GM19452 (cell line): ENCODE measurements at regions not wholly inside any gene's neighbourhood (a gene's known extent, or its start where the extent isn't known, plus 50 kb on each side); places are given as distances from the start of the nearest gene placed in this dataset.

ENCODE experiments used
- ATAC-seq: cut with Tn5 transposase; IDR thresholded peaks from one replicate; pipeline ENCODE4 v1.9.1; 2021; ENCODE audit not compliant: unreplicated experiment

DNA sequence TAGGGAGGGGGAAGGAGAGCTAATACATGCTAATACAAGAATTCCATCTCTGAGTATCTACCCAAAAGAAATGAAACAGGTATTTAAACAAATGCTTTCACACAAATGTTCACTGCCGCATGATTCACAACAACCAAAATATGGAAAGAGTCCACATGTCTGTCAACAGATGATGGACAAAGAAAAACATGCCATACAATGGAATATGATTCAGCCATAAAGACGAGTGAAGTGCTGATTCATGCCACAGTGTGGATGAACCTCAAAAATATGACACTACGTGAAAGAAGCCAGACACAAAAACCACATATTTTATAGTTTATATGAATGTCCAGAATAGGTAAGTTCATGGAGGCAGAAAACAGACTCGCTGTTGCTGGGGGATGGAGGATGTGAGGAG is 321.4 kb downstream of the FOXL1 start:
- ATAC-seq: no peak

DNA sequence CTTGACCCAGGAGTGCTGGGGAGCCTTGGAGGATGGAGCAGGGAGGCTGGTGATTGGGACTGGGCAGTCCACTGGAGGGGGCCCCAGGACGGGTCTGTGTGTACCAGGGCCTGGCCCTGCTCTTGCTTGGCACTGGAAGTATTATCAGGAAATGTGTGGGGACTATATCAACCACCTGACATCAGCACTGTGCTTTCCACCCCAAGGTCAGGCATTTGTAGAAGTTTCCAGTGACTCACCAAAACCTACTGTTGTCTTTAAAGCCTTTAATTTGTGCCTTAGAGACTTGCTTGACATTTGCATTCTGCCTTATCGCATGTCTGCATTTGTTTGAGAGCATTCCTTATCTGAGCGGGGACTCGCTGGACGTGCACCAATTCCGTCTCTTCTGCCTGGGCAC is 323.1 kb downstream of the FOXL1 start:
- no peak for ATAC-seq

- no peak for ATAC-seq
Observed at GRCh38 chr16:86902656-86903001, 324.3 kb downstream of the FOXL1 start.

DNA sequence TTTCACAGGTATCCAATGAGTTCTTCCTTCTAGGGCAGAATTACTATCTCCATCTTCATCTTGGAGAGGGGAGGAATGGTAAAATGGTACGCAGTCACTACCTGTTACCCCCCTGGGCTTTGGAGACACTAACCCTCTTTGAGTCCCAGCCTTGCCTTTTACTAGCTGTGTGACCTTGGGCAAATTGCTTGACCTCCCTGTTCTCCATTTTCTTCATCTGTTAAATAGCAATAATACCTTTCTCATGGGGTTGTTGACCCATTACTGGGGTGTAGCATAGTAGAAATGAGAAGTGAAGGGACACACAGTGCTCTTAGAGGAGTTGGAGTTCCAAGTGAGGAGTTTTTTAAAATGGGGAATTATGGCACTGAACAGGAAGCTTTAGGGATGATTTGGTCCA is 324.7 kb downstream of the FOXL1 start:
- no peak for ATAC-seq

GRCh38 chr16:86905302-86905701 is 327.0 kb downstream of the FOXL1 start:
- no peak for ATAC-seq

- no peak for ATAC-seq
Observed at GRCh38 chr16:86906623-86907022, 328.3 kb downstream of the FOXL1 start.

DNA sequence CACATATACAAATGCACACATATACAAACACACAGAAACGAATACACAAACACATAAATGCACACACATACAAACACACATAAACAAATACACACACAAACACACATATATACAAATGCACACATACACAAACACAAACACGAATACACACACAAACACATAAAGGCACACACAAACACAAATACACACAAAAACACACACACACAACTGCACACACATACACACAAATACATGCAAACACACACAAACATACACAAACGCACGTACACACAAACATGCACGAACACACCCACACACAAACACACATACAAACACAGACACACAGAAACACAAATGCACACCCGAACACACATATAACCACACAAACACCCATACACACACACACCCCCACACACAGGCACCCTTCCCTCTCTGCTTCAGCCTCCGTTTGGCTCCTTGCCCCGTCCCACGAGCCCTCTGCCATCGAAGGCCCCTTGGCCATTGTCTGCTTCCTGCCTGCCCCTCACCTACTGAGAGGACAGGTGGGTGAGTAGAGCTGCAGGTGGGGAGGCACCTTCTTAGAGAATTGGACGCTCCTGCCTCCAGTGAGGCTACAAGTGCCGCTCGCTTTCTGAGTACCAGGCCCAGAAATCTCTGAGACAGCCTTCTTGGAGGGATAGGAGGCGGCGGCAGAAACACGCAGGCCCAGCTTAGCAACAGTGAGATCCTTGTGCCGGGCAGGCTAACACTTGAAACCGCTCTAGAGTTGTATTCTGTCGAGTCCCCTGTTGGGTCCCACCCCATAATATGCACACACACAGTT is 331.2 kb downstream of the FOXL1 start:
- no peak for ATAC-seq

DNA sequence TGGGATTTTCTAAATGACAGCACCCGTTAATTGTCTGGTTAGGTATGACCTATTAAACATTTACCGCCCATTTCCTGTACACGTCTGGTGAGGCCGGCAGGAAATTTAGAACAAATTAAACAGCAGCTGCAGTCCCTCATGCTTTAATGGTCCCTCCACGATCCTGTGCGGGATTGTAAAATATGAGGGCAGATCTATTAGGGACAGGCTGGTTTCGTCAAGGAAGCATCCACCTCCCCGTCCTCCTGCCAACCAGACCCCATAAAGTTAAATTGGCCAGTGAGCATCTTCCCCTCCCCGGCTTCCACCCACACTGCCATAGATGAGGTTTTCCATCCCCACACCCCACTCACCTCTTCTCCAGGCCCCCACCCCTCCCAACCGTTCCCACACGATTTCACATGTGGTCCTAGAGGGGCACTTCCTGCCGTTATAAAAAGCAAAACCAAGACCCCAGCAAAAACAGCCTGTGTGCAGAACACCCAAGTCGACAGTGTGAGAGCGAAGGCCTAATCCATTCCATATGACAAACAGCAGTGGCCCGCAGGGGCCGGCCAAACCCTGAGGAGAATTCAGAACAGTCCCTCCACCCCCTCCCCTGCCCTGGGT is 331.9 kb downstream of the FOXL1 start:
- no peak for ATAC-seq

- ATAC-seq: no peak
Observed at GRCh38 chr16:86911437-86911958, 333.1 kb downstream of the FOXL1 start.

GRCh38 chr16:86913886-86914285 is 335.5 kb downstream of the FOXL1 start:
- ATAC-seq: no peak

DNA sequence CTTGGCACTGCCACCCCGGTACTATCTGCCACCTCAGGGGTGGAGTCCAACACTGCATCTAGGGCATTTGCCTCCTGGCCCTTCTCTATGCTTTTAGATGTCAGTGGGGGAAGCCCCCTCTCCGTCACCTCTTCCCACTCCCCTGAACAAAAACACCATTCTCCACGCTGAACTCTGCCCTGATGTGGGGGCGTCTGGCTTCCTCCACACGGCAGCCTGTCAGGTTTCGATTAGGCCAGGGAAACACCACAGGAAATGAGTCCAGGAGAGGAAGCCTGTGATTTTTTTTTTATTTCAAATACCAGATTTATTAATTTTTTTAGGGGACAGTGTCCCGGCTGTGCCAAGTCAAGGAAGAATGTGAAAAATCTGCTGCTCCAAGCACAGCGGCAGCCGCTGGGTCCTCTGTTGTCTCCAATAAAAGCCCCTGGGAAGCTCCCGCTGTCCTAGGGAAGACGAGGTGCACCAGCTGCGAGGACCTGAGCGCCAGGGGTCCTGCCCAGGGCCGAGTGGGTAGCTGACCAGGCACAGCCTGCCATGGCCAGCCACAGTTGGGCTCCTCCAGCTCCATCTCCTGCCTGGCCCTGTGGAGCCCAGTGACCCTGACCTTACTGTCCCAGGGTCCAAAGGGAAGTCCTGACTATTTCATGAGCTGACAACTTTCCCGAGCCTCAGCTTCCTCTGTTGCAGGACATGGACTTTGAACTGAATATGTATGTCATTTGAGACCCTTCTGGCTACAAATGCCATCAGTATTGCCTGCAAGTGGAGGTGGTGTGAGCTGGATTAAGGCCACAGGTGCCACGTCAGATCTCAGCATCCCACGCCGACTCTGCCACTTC is 336.7 kb downstream of the FOXL1 start:
- ATAC-seq: no peak

DNA sequence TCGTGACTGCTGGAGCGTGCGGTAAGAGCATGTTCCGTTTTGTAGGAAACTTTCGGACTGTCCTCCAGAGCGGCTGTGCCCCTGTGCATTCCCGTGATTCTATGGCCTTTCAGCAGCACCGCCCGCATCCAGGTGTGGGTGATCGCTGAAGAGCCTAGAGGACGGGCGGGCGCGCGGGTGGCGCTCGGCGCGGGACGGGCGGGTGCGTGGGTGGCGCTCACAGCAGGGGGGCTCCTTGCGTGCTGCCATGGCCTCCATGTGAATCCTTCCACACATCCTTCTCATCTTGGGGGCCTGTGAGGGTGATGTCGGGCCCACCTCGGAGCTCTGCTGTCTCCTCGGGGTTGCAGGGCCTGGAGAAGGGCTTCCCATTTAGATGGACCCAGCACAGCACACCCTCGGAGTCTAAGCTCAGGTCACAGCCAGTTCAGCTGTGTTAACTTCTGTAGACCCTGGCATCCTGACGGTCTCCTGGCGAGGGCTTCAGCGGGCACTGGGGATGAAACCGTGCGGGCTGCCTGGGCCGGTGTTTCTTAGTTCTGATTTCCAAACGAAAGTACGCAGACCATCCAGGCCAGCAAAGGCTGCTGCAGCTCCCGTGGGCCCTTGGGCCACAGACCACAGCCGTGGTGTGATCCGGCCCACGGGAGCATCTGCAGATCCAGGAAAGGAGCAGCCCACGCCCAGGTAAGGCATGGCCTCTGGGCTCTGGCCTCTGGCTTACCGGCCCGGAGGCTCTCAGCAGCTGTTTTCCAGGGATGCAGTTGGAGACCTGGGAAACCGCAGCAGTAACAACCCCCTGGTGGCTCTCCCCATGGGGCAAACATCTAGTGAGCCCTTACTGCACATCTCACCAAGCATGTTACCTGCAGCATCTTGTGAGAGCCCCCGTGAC is 339.4 kb downstream of the FOXL1 start:
- ATAC-seq: no peak

GRCh38 chr16:86918637-86919036 is 340.3 kb downstream of the FOXL1 start:
- ATAC-seq: no peak

GRCh38 chr16:86919078-86919477 is 340.7 kb downstream of the FOXL1 start:
- no peak for ATAC-seq

DNA sequence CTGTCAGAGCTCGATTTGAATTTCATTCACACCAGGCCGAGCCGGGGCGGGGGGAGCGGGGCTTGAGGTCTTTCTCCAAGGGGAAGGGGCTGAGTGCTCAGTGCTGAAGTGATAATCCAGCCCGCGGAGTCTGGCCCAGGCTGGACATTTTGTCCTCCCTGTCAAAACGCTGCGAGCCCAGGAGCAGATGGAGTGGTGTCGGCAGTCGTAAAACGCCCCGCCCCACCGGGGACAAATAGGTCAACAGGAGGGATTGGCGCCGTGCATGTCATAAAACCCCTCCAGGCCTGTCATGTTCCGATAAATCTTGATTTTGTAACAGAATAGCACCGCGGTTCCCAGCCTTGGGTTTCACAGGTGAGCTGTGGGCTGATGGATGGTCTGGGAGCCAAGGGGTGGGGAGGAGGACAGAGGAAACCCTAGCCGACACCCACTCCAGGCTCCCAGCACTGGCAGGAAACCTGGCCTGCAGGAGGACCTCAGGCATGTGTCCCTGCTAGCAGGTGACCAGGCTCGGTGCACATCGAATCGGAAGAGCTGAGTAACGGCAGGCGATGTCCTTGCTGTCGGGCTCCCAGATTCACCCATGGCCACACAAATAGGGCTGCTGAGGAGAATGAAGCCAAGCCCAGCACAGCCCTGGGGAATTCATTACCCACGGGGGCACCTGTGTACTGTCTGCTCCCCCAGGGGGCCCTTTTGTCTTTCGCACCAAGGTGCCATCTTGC is 341.4 kb downstream of the FOXL1 start:
- ATAC-seq: no peak

DNA sequence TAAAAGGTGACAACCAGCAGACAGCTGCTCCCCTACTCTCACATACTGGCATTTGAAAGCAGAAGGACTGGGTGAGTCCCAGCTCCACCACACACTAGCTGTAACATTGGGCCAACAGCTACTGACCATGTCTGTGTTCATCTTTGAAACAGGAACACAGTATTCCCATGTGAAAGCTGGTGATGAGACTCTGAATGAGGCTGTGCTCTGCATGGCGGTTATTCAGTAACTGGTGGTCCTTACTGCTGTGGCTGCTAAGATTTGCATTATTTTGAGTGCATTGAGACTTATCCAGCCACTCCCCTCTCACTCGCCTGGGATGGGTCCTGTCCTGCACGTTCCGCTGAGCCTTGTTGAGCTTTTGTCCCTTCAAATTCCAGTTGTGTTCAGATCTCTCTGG is 342.9 kb downstream of the FOXL1 start:
- no peak for ATAC-seq

GRCh38 chr16:86922311-86922710 is 344.0 kb downstream of the FOXL1 start:
- no peak for ATAC-seq

GRCh38 chr16:86923656-86924055 is 345.3 kb downstream of the FOXL1 start:
- ATAC-seq: no peak

DNA sequence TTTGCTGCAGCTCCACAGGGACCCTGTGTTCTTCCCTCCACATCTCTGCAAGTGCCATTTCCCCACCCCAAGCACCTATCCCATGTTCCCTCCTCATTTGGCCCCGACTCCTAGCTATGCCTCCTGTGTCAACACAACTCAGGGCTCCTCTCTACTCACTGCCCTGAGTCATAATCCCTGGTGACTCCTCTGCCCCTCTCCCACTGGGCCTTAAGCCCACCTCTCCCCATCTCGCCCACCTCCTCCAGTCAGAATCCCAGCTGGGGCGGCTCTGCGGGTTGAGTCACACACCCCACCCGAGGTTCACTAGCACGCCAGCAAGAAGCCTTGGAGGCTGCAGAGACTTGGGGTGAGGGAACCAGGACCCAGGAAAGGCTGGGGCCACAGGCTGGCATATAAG is 346.2 kb downstream of the FOXL1 start:
- ATAC-seq: no peak
